IMR-90 (cell line): ENCODE measurements at regions not wholly inside any gene's neighbourhood (a gene's known extent, or its start where the extent isn't known, plus 50 kb on each side); places are given as distances from the start of the nearest gene placed in this dataset.

ENCODE experiments used
- ATAC-seq: fragments of 200-7000 bp; cut with Tn5 transposase; 2 replicates; pipeline ENCODE4 v1.9.1; 2020; ENCODE audit warnings: low read depth, mild to moderate bottlenecking, moderate library complexity
- BruUV-seq: library from RNA; stranded (reverse); fragments of 400-500 nt; replicated peaks from 2 replicates; lab custom pipeline; 2021; lab: Mats Ljungman, UMichigan
- CTCF ChIA-PET: fragments of 300-600 bp; formaldehyde crosslinking; extraction: SDS; loops from one replicate; lab custom pipeline; 2021; ENCODE audit warnings: antibody characterized with exemption; lab: Yijun Ruan, JAX
- POLR2A ChIA-PET: fragments of 300-600 bp; sonication (Branson Sonifier 250); formaldehyde crosslinking; loops from one replicate; lab custom pipeline; 2022; ENCODE audit warnings: antibody characterized with exemption; ENCODE audit not compliant: unreplicated experiment; lab: Charles Lee
- DNase-seq: peaks from one replicate; pipeline ENCODE4 v3.0.0; 2013
- H2AFZ ChIP-seq: replicated peaks from 2 replicates; pipeline ENCODE3; 2013; ENCODE audit warnings: low read length, mild to moderate bottlenecking; ENCODE audit not compliant: poor library complexity
- H2AK5ac ChIP-seq: 2 replicates; pipeline ENCODE4 v1.6.1; 2013; ENCODE audit warnings: low read depth, low read length, inconsistent platforms
- H2AK9ac ChIP-seq: replicated peaks from 2 replicates; pipeline ENCODE3; 2013; ENCODE audit warnings: mild to moderate bottlenecking, low read depth, low read length, moderate library complexity; ENCODE audit not compliant: poor library complexity
- H2BK120ac ChIP-seq: 2 replicates; pipeline ENCODE4 v1.6.1; 2013; ENCODE audit warnings: low read depth, low read length, inconsistent platforms
- H2BK15ac ChIP-seq: 3 replicates; pipeline ENCODE4 v1.6.1; 2013; ENCODE audit warnings: low read depth, low read length, inconsistent platforms
- H2BK20ac ChIP-seq: 2 replicates; pipeline ENCODE4 v1.6.1; 2013; ENCODE audit warnings: low read depth, mild to moderate bottlenecking, inconsistent platforms, low read length, moderate library complexity
- H2BK5ac ChIP-seq: 2 replicates; pipeline ENCODE4 v1.6.1; 2013; ENCODE audit warnings: mild to moderate bottlenecking, low read depth, low read length, inconsistent platforms; ENCODE audit not compliant: poor library complexity, severe bottlenecking
- H3K14ac ChIP-seq: replicated peaks from 2 replicates; pipeline ENCODE4 v1.6.1; 2013; ENCODE audit warnings: low read depth, low read length, inconsistent platforms
- H3K18ac ChIP-seq: 2 replicates; pipeline ENCODE4 v1.6.1; 2013; ENCODE audit warnings: low read depth, low read length, control low read depth
- H3K23ac ChIP-seq: 2 replicates; pipeline ENCODE4 v1.6.1; 2013; ENCODE audit warnings: low read depth, low read length, inconsistent platforms
- H3K27ac ChIP-seq: 2 replicates; pipeline ENCODE4 v1.5.1; 2013; ENCODE audit warnings: mild to moderate bottlenecking, control low read depth, low read length; ENCODE audit not compliant: insufficient read depth
- H3K27me3 ChIP-seq: 2 replicates; pipeline ENCODE4 v1.6.1; 2013; ENCODE audit warnings: low read length; ENCODE audit not compliant: control insufficient read depth, insufficient read depth
- H3K36me3 ChIP-seq: 2 replicates; pipeline ENCODE4 v1.6.1; 2013; ENCODE audit warnings: low read length, mixed read lengths; ENCODE audit not compliant: control insufficient read depth, insufficient read depth
- H3K4ac ChIP-seq: 2 replicates; pipeline ENCODE4 v1.6.1; 2013; ENCODE audit warnings: low read depth, low read length, inconsistent platforms
- H3K4me1 ChIP-seq: 2 replicates; pipeline ENCODE4 v1.6.1; 2013; ENCODE audit warnings: low read length, mixed read lengths; ENCODE audit not compliant: control insufficient read depth, insufficient read depth
- H3K4me2 ChIP-seq: 2 replicates; pipeline ENCODE4 v1.6.1; 2013; ENCODE audit warnings: low read depth, mild to moderate bottlenecking, control low read depth, low read length, moderate library complexity
- H3K4me3 ChIP-seq: 2 replicates; pipeline ENCODE4 v1.5.1; 2013; ENCODE audit warnings: low read depth, mild to moderate bottlenecking, control low read depth, low read length, moderate library complexity; ENCODE audit not compliant: insufficient read depth
- H3K56ac ChIP-seq: 2 replicates; pipeline ENCODE4 v1.6.1; 2013; ENCODE audit warnings: low read length, inconsistent platforms; ENCODE audit not compliant: insufficient read depth; ENCODE audit errors: extremely low read depth
- H3K79me1 ChIP-seq, 2 experiments: 2 replicates each; pipeline ENCODE4 v1.6.1; 2013; ENCODE audit warnings: low read length in 2 of 2, inconsistent platforms in 1 of 2, low read depth in 1 of 2
- H3K9ac ChIP-seq: 2 replicates; pipeline ENCODE4 v1.6.1; 2013; ENCODE audit warnings: low read depth, low read length, control low read depth
- H3K9me1 ChIP-seq: 2 replicates; pipeline ENCODE4 v1.6.1; 2013; ENCODE audit warnings: low read length, inconsistent platforms; ENCODE audit not compliant: insufficient read depth
- H3K9me3 ChIP-seq: 2 replicates; pipeline ENCODE4 v1.6.1; 2013; ENCODE audit warnings: low read length; ENCODE audit not compliant: control insufficient read depth, insufficient read depth
- H4K20me1 ChIP-seq: 2 replicates; pipeline ENCODE4 v1.6.1; 2013; ENCODE audit warnings: low read length, inconsistent platforms; ENCODE audit not compliant: insufficient read depth
- H4K5ac ChIP-seq: 2 replicates; pipeline ENCODE4 v1.6.1; 2013; ENCODE audit warnings: mild to moderate bottlenecking, low read depth, low read length, control low read depth
- H4K8ac ChIP-seq, 2 experiments: 2 replicates each; pipeline ENCODE4 v1.6.1; 2013; ENCODE audit warnings: low read depth in 2 of 2, low read length in 2 of 2, control low read depth in 1 of 2, inconsistent platforms in 1 of 2
- H4K91ac ChIP-seq: 2 replicates; pipeline ENCODE4 v1.6.1; 2013; ENCODE audit warnings: low read depth, low read length, inconsistent platforms; ENCODE audit not compliant: insufficient read depth
- CTCF ChIP-seq: conservative IDR thresholded peaks from 2 replicates; pipeline ENCODE4 v1.5.1; 2012; ENCODE audit warnings: mild to moderate bottlenecking, low read depth, low read length, improper control_type of control experiment
- ELK1 ChIP-seq: fragments of 150-350 bp; IDR thresholded peaks from 2 replicates; pipeline ENCODE4 v1.6.1; 2016; ENCODE audit warnings: low read depth, mild to moderate bottlenecking, low read length, moderate library complexity, borderline replicate concordance
- NFE2L2 ChIP-seq: fragments of 150-350 bp; IDR thresholded peaks from 2 replicates; pipeline ENCODE4 v1.6.1; 2016; ENCODE audit warnings: low read depth, mild to moderate bottlenecking, low read length
- POLR2A ChIP-seq: IDR thresholded peaks from 2 replicates; pipeline ENCODE4 v1.6.1; 2012; ENCODE audit warnings: mild to moderate bottlenecking, low read depth, low read length
- USF2 ChIP-seq: fragments of 150-350 bp; IDR thresholded peaks from 2 replicates; pipeline ENCODE4 v1.6.1; 2017; ENCODE audit warnings: mild to moderate bottlenecking, antibody characterized with exemption, low read length, low read depth
- WGBS, 2 experiments: methylation state at CpG; one replicate each; pipeline versions ENCODE4 v1.1.5 to v1.1.7; 2013; ENCODE audit warnings: missing lambda C conversion rate in 2 of 2; ENCODE audit not compliant: insufficient read length in 1 of 2; ENCODE audit errors: extremely low coverage in 2 of 2; 5-methylcytosine and 5-hydroxymethylcytosine counted together
- dilution Hi-C: fragments of 300-500 bp; cut with HindIII; formaldehyde crosslinking; loops from one replicate; pipeline ENCODE4 v1.14.3; 2018; ENCODE audit warnings: low sequenced_read_pairs; ENCODE audit not compliant: unreplicated experiment
- in situ Hi-C: fragments of 300-500 bp; cut with MboI; formaldehyde crosslinking; loops from 3 replicates; pipeline ENCODE4 v1.14.3; 2019; ENCODE audit warnings: low sequenced_read_pairs, inconsistent platforms, mixed read lengths
- intact Hi-C: fragments of 100-400 bp; cut with micrococcal nuclease; formaldehyde crosslinking; loops from 2 replicates; pipeline ENCODE4 v1.10.0; 2022

- POLR2A ChIA-PET: no interaction called here
- H3K4ac ChIP-seq: no peak overlapping the region
- H4K20me1 ChIP-seq: no peaks in the 10 kb centered on the region
- no peak overlapping the region for H2AK9ac ChIP-seq
- intact Hi-C loops (no loop called here), dilution Hi-C loops (no loop called here), in situ Hi-C loops (no loop called here)
- no peak overlapping the region for H2BK15ac ChIP-seq
- H3K56ac ChIP-seq: no peak overlapping the region
- H3K18ac ChIP-seq: no peak overlapping the region
- H3K79me1 ChIP-seq: no peaks in the 10 kb centered on the region
- H3K27ac ChIP-seq: no peak overlapping the region
- no peak overlapping the region for H3K9ac ChIP-seq
- DNase-seq: no peak
- CTCF ChIA-PET: no interaction called here
- no peaks in the 10 kb centered on the region for H3K9me1 ChIP-seq
- H3K27me3 ChIP-seq: no peaks in the 10 kb centered on the region
- H2AFZ ChIP-seq: no peak overlapping the region
- peaks cover 49% of the 10 kb centered on the region; the same call in 1 of the 2 replicates for H3K9me3 ChIP-seq
- H2BK120ac ChIP-seq: no peak overlapping the region
- no peak overlapping the region for H3K4me2 ChIP-seq
- H4K8ac ChIP-seq: no peak overlapping the region
- no peak overlapping the region for H2AK5ac ChIP-seq
- H3K36me3 ChIP-seq: no peaks in the 10 kb centered on the region
- no peak overlapping the region for H2BK20ac ChIP-seq
- H4K5ac ChIP-seq: no peak overlapping the region
- H3K4me3 ChIP-seq: no peak overlapping the region
- WGBS, 2 experiments: 66% methylated on average over 6 of the region's 13 CpGs; no CpG with 5 or more reads in 1 of the 2 experiments
- no peak overlapping the region for H2BK5ac ChIP-seq
- BruUV-seq: no TSS peak
- TF ChIP-seq POLR2A (no peak), USF2 (no peak), CTCF (no peak), NFE2L2 (no peak), ELK1 (no peak)
- ATAC-seq: no peak
- H3K23ac ChIP-seq: no peak overlapping the region
- H3K4me1 ChIP-seq: no peaks in the 10 kb centered on the region
- no peak overlapping the region for H4K91ac ChIP-seq
- H3K14ac ChIP-seq: no peak overlapping the region
Measured at GRCh38 chr14:105884808-105885281, 358.5 kb downstream of the TMEM121 start.
